ENCODE measurements at regions not wholly inside any gene's neighbourhood (a gene's known extent, or its start where the extent isn't known, plus 50 kb on each side); places are given as distances from the start of the nearest gene placed in this dataset.

GRCh38 chr9:89234205-89235067 is 55.8 kb upstream of the SHC3 start:
- DNase-seq (ENCODE audit: low read depth, low spot score), result peak; percentile 62

DNA sequence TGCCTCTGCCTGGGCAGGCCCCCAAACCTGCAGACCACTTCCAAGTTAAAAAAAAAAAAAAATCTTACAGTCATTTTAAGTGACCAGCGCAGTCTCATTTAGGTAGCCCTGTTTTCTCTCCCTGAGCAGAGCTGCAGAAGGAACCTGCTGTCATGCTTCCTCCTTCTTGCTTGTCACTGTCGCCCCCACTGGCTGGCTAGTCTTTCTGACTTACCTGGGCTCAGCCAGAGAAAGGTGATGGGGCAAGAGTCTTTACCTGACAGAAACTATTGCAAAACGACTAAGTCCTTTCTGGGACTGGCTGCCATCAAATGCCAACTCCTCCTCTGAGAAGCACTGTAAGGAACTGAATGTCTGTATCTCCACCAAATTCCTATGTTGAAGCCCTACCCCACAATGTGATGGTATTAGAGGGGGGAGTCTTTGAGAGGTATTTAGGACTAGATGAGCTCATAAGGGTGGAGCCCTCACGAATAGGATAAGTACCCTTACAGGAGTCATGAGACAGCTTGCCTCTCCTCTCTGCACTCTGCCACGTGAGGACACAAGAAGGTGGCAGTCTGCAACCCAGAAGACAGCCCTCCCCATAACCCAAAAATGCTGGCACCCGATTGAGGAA is 58.4 kb upstream of the SHC3 start:
- DNase-seq (ENCODE audit: low read depth, low spot score), result no peak

- DNase-seq (ENCODE audit: low read depth, low spot score), result no peak
These were observed 59.8 kb upstream of the SHC3 start for GRCh38 chr9:89238424-89238823.

- no peak for DNase-seq (ENCODE audit: low read depth, low spot score)
These were observed 64.9 kb upstream of the SHC3 start for GRCh38 chr9:89243296-89244061.

DNA sequence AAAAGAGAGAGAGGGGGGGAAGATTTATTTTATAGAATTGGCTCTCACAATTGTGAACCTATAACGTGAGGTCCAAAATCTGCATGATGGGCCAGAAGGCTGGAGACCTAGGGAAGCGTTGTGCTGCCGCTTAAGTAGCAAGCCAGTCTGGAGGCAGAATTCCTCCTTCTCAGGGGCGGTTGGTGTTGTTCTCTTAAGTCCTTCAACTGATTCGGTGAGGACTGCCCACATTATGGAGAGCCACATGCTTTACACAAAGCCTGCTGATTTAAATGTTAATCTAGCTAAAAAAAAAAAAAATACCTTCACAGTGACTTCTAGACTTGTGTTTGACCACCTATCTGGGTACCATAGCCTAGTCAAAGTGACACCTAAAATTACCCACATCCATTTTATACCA is 64.2 kb upstream of the CKS2 start:
- no peak for DNase-seq (ENCODE audit: low read depth, low spot score)

GRCh38 chr9:89247431-89248353 is 63.3 kb upstream of the CKS2 start:
- DNase-seq (ENCODE audit: low read depth, low spot score), result peak; percentile 24

GRCh38 chr9:89249001-89249400 is 62.0 kb upstream of the CKS2 start:
- DNase-seq (ENCODE audit: low read depth, low spot score), result no peak

- DNase-seq (ENCODE audit: low read depth, low spot score), result peak; percentile 17
These were observed 58.2 kb upstream of the CKS2 start for GRCh38 chr9:89252651-89253267.

- no peak for DNase-seq (ENCODE audit: low read depth, low spot score)
These were observed 56.8 kb upstream of the CKS2 start for GRCh38 chr9:89254058-89254772.

DNA sequence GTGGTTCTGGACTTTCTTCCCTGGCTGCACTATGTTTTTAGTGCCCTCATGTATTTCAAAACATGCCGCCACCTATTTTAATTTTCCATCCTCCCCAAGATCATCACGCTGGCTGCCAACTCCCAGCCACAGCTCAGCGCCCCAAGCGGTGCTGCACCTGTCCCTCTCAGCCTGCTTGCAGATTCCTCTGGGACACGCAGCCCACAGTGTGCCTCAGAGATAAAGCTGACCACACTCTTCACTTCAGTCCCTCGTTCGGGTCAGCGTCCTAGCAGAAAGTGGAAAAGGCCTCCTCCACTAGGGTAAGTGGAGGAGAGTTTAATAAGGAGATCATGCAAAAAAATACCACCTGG is 56.2 kb upstream of the CKS2 start:
- DNase-seq (ENCODE audit: low read depth, low spot score), result no peak

GRCh38 chr9:89256225-89256624 is 54.8 kb upstream of the CKS2 start:
- DNase-seq (ENCODE audit: low read depth, low spot score), result no peak

DNA sequence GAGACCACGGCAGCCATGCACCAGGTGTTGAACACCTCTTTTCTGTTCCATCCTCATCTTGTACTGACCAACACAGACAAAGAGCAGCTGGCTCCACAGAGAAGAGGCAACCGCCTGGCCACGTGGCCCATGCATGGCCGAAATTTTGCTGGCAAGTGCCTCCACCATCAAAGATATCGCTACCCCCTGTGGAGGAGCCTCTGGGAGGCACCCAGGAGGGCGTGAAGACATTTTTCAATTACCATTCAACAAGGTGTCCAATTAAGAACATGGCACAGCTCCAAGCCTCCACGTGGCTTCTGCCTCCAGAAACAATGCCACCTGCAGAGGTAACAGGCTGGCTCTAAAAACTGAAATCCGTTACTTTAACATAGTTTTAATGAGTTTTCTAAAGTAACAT is 54.4 kb upstream of the CKS2 start:
- no peak for DNase-seq (ENCODE audit: low read depth, low spot score)

DNA sequence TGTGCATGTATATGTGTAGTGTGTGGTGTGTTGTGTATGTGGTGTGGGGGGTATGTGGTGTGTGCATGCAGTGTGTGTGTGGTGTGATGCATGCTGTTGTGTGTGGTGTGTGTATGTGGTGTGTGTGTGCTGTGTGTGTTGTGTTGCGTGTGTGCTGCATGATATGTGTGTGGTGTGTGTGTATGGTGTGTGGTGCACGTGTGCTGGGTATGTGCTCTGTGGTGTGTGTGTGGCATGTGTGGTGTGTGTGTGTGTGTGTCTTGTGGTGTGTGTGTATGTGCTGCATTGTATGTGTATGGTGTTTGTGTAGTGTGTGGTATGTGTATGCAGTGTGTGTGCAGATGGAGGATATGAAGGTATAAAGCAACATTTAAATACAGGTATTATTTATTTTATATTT is 50.5 kb upstream of the CKS2 start:
- no peak for DNase-seq (ENCODE audit: low read depth, low spot score)

Data from astrocyte of the hippocampus (primary cell).